HG02981 (cell line): ENCODE measurements at regions not wholly inside any gene's neighbourhood (a gene's known extent, or its start where the extent isn't known, plus 50 kb on each side); places are given as distances from the start of the nearest gene placed in this dataset.

ENCODE experiments used
- ATAC-seq: cut with Tn5 transposase; IDR thresholded peaks from one replicate; pipeline ENCODE4 v1.9.1; 2021; ENCODE audit warnings: mild to moderate bottlenecking, moderate library complexity; ENCODE audit not compliant: unreplicated experiment

- no peak for ATAC-seq
Observed at GRCh38 chr5:87099968-87100367, 167.7 kb upstream of the RASA1 start.

GRCh38 chr5:87101321-87101720 lies 166.4 kb upstream of the RASA1 start:
- no peak for ATAC-seq

- no peak for ATAC-seq
Observed at GRCh38 chr5:87102841-87103240, 164.8 kb upstream of the RASA1 start.

GRCh38 chr5:87103616-87104287 lies 163.9 kb upstream of the RASA1 start:
- ATAC-seq, result peak; percentile 98

- no peak for ATAC-seq
Observed at GRCh38 chr5:87105577-87105976, 162.1 kb upstream of the RASA1 start.

- ATAC-seq, result no peak
Observed at GRCh38 chr5:87109746-87110145, 157.9 kb upstream of the RASA1 start.

- no peak for ATAC-seq
Observed at GRCh38 chr5:87110721-87111120, 157.0 kb upstream of the RASA1 start.

- ATAC-seq, result no peak
Observed at GRCh38 chr5:87113861-87114260, 153.8 kb upstream of the RASA1 start.

GRCh38 chr5:87114631-87115030 lies 153.1 kb upstream of the RASA1 start:
- ATAC-seq, result no peak

- no peak for ATAC-seq
Observed at GRCh38 chr5:87115839-87116364, 151.8 kb upstream of the RASA1 start.

- ATAC-seq, result peak; percentile 84
Observed at GRCh38 chr5:87116825-87117512, 150.7 kb upstream of the RASA1 start.

GRCh38 chr5:87119588-87119987 lies 148.1 kb upstream of the RASA1 start:
- ATAC-seq, result no peak

- ATAC-seq, result peak; percentile 37
Observed at GRCh38 chr5:87120518-87121303, 147.0 kb upstream of the RASA1 start.

- peak; percentile 69 for ATAC-seq
Observed at GRCh38 chr5:87121304-87122150, 146.2 kb upstream of the RASA1 start.

- ATAC-seq, result no peak
Observed at GRCh38 chr5:87122151-87122977, 145.3 kb upstream of the RASA1 start.

- no peak for ATAC-seq
Observed at GRCh38 chr5:87125766-87126165, 141.9 kb upstream of the RASA1 start.

- no peak for ATAC-seq
Observed at GRCh38 chr5:87126869-87127268, 140.8 kb upstream of the RASA1 start.

- ATAC-seq, result no peak
Observed at GRCh38 chr5:87127426-87127825, 140.3 kb upstream of the RASA1 start.

- ATAC-seq, result no peak
Observed at GRCh38 chr5:87127956-87128687, 139.6 kb upstream of the RASA1 start.
